ENCODE measurements at regions not wholly inside any gene's neighbourhood (a gene's known extent, or its start where the extent isn't known, plus 50 kb on each side); places are given as distances from the start of the nearest gene placed in this dataset.
A peak's percentile ranks its signal among the peaks of the same experiment; 100 is the strongest.
"Not testable (repeated sequence)": the region's sequence is repeated elsewhere in the genome, so short reads cannot be mapped to it uniquely, and the experiment has no call there.

DNA sequence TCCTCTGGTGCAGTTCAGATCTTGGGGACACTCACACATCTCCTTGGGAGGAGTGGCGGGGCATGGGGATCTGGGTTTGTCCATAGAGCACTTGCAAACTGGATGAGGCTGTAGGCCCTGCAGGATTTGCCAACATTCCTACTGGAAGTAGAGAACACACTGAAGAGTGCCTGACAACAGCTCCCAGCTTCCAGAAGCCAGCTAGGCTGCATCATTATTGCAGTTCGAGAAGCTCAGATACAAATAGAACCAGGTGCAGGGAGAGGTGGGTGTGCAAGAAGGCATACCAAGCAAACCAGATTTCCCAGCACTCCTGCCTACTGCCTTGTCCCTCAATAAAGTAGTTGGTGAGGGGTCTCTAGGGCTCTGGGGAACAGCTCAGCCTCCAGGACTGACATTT, 52.5 kb downstream of the RHOB start:
- Histone ChIP-seq H3K36me3 (ENCODE audit: control insufficient read depth, insufficient read depth, low read length) (no peaks in the 10 kb centered on the region), H3K4me3 (replicated peaks; ENCODE audit: low read depth, low read length) (no peak overlapping the region), H3K27me3 (replicated peaks; ENCODE audit: control insufficient read depth, insufficient read depth, low read length) (no peaks in the 10 kb centered on the region; the same call in 1 of the 2 replicates)
- no peak for TF ChIP-seq CTCF (IDR thresholded peaks at IDR 0.05; ENCODE audit: insufficient read depth, low read length, poor library complexity, severe bottlenecking)
- DNase-seq (ENCODE audit: extremely low read depth, insufficient read length): no peak

DNA sequence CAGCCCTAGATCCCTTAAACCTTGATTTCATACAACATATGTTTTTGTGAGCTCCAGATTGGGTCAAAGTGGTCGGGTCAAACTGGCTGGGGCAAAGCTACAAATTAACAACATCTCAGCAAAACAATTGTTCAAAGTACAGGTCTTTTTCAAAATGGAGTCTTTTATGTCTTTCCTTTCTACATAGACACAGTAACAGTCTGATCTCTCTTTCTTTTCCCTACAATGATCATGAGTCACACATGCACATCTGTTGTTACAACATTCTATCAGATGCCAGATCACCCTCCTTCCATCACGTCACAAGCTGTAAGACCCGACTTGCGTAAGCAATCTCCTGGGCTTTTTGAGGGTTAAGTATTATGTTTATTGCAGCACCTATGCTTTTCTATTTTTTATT, 55.1 kb downstream of the RHOB start:
- no peak for TF ChIP-seq CTCF (IDR thresholded peaks at IDR 0.05; ENCODE audit: insufficient read depth, low read length, poor library complexity, severe bottlenecking)
- no peak for DNase-seq (ENCODE audit: extremely low read depth, insufficient read length)
- no peaks in the 10 kb centered on the region for H3K36me3 ChIP-seq (ENCODE audit: control insufficient read depth, insufficient read depth, low read length)
- H3K27me3 ChIP-seq (replicated peaks; ENCODE audit: control insufficient read depth, insufficient read depth, low read length): no peaks in the 10 kb centered on the region; the same call in 1 of the 2 replicates
- no peak overlapping the region for H3K4me3 ChIP-seq (replicated peaks; ENCODE audit: low read depth, low read length)

DNA sequence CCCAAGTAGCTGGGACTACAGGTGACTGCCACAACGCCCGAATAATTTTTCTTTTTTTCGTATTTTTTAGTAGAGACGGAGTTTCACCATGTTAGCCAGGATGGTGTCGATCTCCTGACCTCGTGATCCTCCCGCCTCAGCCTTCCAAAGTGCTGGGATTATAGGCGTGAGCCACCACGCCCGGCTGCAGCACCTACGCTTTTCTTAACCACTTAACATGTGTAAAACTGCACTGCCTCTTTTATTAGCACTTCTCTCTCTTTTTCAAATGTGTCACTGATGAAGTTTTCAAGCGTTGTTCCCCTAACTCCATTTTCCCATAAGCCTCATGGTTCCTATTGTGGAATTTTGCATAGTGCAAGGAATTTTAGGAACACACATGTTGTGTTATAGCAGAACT, 55.6 kb downstream of the RHOB start:
- not testable (repeated sequence) for H3K4me3 ChIP-seq (replicated peaks; ENCODE audit: low read depth, low read length); H3K36me3 ChIP-seq (ENCODE audit: control insufficient read depth, insufficient read depth, low read length); H3K27me3 ChIP-seq (replicated peaks; ENCODE audit: control insufficient read depth, insufficient read depth, low read length); DNase-seq (ENCODE audit: extremely low read depth, insufficient read length)

DNA sequence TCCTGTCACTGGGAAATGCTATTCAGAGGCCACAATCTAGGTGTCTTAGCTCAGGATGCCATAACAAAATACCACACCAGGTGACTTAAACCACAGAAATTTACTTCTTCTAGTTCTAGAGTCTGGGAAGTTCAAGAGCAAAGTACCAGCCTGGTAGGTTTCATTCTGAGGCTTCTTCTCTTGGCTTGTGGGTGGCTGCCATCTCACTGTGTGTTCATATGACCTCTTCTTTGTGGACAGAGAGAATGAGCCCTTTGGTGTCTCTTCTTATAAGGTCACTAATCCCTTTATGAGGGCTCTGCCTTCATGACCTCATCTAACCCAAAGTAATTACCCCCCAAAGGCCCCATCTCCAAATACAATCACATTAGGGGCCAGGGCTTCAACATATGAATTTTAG, 57.3 kb downstream of the RHOB start:
- no peak for DNase-seq (ENCODE audit: extremely low read depth, insufficient read length)
- H3K36me3 ChIP-seq (ENCODE audit: control insufficient read depth, insufficient read depth, low read length): no peaks in the 10 kb centered on the region
- H3K27me3 ChIP-seq (replicated peaks; ENCODE audit: control insufficient read depth, insufficient read depth, low read length): no peaks in the 10 kb centered on the region; the same call in 1 of the 2 replicates
- TF ChIP-seq CTCF (IDR thresholded peaks at IDR 0.05; ENCODE audit: insufficient read depth, low read length, poor library complexity, severe bottlenecking): no peak
- H3K4me3 ChIP-seq (replicated peaks; ENCODE audit: low read depth, low read length): no peak overlapping the region

DNA sequence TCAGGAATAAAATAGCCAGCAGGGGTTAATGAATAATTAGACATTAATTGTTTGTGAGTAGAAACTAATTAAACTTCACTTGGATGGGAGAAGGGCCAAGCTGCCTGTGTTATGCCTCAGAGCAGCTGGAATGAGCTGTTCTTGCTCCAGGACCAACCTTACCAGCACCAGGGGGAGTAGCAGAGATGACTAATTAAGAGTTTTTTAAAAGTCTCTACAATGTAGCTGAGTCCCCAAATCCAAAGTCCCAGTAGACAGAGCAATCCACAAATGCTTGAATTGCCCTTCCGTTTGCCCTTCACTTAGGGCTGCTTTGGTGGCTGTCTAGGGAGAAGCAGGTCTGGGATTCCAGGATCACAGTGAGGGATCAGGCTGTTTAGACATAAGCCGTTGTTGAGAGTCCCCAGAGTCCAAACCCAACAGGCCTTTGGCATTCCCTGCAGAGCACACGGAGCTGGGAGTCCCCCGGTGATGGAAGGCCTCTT, 59.4 kb downstream of the RHOB start:
- Histone ChIP-seq H3K4me3 (replicated peaks; ENCODE audit: low read depth, low read length) (no peak overlapping the region), H3K27me3 (replicated peaks; ENCODE audit: control insufficient read depth, insufficient read depth, low read length) (no peaks in the 10 kb centered on the region), H3K36me3 (ENCODE audit: control insufficient read depth, insufficient read depth, low read length) (no peaks in the 10 kb centered on the region)
- DNase-seq (ENCODE audit: extremely low read depth, insufficient read length): no peak
- TF ChIP-seq CTCF (IDR thresholded peaks at IDR 0.05; ENCODE audit: insufficient read depth, low read length, poor library complexity, severe bottlenecking): no peak

GRCh38 chr2:20507166-20507692, 60.4 kb downstream of the RHOB start:
- Histone ChIP-seq H3K4me3 (replicated peaks; ENCODE audit: low read depth, low read length) (no peak overlapping the region), H3K27me3 (replicated peaks; ENCODE audit: control insufficient read depth, insufficient read depth, low read length) (no peaks in the 10 kb centered on the region), H3K36me3 (ENCODE audit: control insufficient read depth, insufficient read depth, low read length) (no peaks in the 10 kb centered on the region)
- peak; percentile 66 for DNase-seq (ENCODE audit: extremely low read depth, insufficient read length)
- no peak for TF ChIP-seq CTCF (IDR thresholded peaks at IDR 0.05; ENCODE audit: insufficient read depth, low read length, poor library complexity, severe bottlenecking)

Data from GM06990 (cell line).